Peyer's patch (tissue), 4 donors: ENCODE measurements at regions not wholly inside any gene's neighbourhood (a gene's known extent, or its start where the extent isn't known, plus 50 kb on each side); places are given as distances from the start of the nearest gene placed in this dataset.

Experiments used
- CTCF ChIP-seq, 6 experiments: fragments of 450-650 bp in 4 of 6; fragments of 200-600 bp in 2 of 6; sonication (generic) in 1 of 6; IDR thresholded peaks; one replicate each; pipeline ENCODE4 v1.5.1; 2017 to 2019; ENCODE audit warnings: antibody characterized with exemption in 6 of 6, mild to moderate bottlenecking in 3 of 6, moderate library complexity in 1 of 6
- POLR2A ChIP-seq, 2 donors: fragments of 450-650 bp; IDR thresholded peaks; one replicate each; pipeline ENCODE4 v1.5.1; 2017; ENCODE audit warnings: antibody characterized with exemption in 2 of 2, mild to moderate bottlenecking in 2 of 2, moderate library complexity in 2 of 2

DNA sequence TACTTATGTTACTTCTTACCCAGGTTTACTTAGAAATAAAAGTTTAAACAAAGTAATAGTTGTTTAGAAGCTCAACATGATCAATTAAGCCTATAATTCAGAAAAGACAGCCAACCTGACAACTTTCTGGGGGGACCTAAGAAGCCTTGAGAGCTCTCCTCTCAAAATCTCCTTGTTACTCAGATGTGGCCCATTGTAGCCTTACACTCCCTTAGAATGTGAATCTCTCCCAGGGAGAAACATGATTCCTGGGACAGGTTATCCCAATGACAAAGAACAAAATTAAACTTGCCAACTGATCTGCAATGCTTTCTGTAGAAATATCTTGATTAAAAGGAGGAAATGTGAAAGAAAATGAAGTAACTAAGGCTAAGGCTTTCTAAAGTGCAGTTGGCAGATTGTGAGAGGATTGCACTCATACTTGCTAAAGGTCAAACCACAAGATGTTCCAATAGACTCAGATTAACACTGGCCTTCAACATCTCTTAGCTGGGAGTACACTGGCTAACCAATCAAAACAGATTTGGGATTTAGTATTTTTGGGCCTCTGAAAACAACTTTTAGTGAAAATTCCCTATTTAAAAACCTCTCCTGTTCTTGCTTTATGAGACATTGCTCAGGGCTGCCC lies 72.3 kb upstream of the TMX1 start:
- TF ChIP-seq CTCF (IDR thresholded peaks at IDR 0.05) (no peak), POLR2A (IDR thresholded peaks at IDR 0.05) (no peak)
